Common myeloid progenitor, CD34-positive (primary cell): ENCODE measurements at regions not wholly inside any gene's neighbourhood (a gene's known extent, or its start where the extent isn't known, plus 50 kb on each side); places are given as distances from the start of the nearest gene placed in this dataset.

ENCODE experiments used
- CTCF ChIA-PET: fragments of 350-600 bp; sonication (Branson Sonifier 250); formaldehyde crosslinking; loops from one replicate; lab custom pipeline; 2021; ENCODE audit warnings: antibody characterized with exemption; lab: Charles Lee
- POLR2A ChIA-PET: fragments of 350-600 bp; sonication (Branson Sonifier 250); formaldehyde crosslinking; loops from one replicate; lab custom pipeline; 2021; ENCODE audit warnings: antibody characterized with exemption; lab: Charles Lee
- DNase-seq, 3 donors: peaks; one replicate each; pipeline versions ENCODE4 v3.0.0 to v3.0.0-alpha.2; 2013
- H3K27ac ChIP-seq, 2 experiments: 1 replicate in 1 of 2; 2 replicates in 1 of 2; pipeline ENCODE4 v1.7.0; 2013; ENCODE audit warnings: inconsistent platforms in 2 of 2, low read length in 2 of 2, mild to moderate bottlenecking in 2 of 2, low read depth in 1 of 2, moderate library complexity in 1 of 2; ENCODE audit not compliant: severe bottlenecking in 2 of 2, insufficient read depth in 1 of 2, poor library complexity in 1 of 2
- H3K27me3 ChIP-seq, 5 experiments: replicated peaks in 2 of 5; 1 replicate in 3 of 5; 2 replicates in 2 of 5; pipeline versions ENCODE4 v1.6.1 to v1.7.0; 2013; ENCODE audit warnings: low read length in 4 of 5, mild to moderate bottlenecking in 2 of 5, moderate library complexity in 2 of 5, inconsistent platforms in 1 of 5; ENCODE audit not compliant: insufficient read depth in 5 of 5, control insufficient read depth in 4 of 5
- H3K36me3 ChIP-seq, 4 experiments: 1 replicate in 2 of 4; 2 replicates in 2 of 4; pipeline versions ENCODE4 v1.6.1 to v1.7.0; 2013; ENCODE audit warnings: low read length in 3 of 4, control low read depth in 1 of 4, mild to moderate bottlenecking in 1 of 4; ENCODE audit not compliant: control insufficient read depth in 4 of 4, insufficient read depth in 4 of 4
- H3K4me1 ChIP-seq, 4 experiments: 1 replicate in 3 of 4; 2 replicates in 1 of 4; pipeline versions ENCODE4 v1.6.1 to v1.7.1; 2013; ENCODE audit warnings: low read length in 3 of 4, mild to moderate bottlenecking in 3 of 4, control low read depth in 1 of 4, inconsistent platforms in 1 of 4, moderate library complexity in 1 of 4; ENCODE audit not compliant: control insufficient read depth in 4 of 4, insufficient read depth in 4 of 4; ENCODE audit errors: control extremely low read depth in 1 of 4
- H3K4me3 ChIP-seq, 7 experiments: 1 replicate in 4 of 7; 2 replicates in 3 of 7; pipeline versions ENCODE4 v1.5.1 to v1.7.0; 2013; ENCODE audit warnings: mild to moderate bottlenecking in 7 of 7, low read length in 6 of 7, moderate library complexity in 6 of 7, inconsistent platforms in 2 of 7, low read depth in 2 of 7, control low read depth in 1 of 7; ENCODE audit not compliant: insufficient read depth in 4 of 7, control insufficient read depth in 1 of 7; ENCODE audit errors: extremely low read depth in 1 of 7
- H3K9me3 ChIP-seq, 5 experiments: 1 replicate in 4 of 5; 2 replicates in 1 of 5; pipeline versions ENCODE4 v1.6.1 to v1.7.1; 2013; ENCODE audit warnings: low read length in 4 of 5, mild to moderate bottlenecking in 2 of 5, inconsistent platforms in 1 of 5, low read depth in 1 of 5, moderate library complexity in 1 of 5; ENCODE audit not compliant: control insufficient read depth in 4 of 5, insufficient read depth in 2 of 5; ENCODE audit errors: control extremely low read depth in 1 of 5
- WGBS: methylation state at CpG from one replicate; pipeline ENCODE4 v1.1.5; 2013; ENCODE audit not compliant: insufficient coverage; 5-methylcytosine and 5-hydroxymethylcytosine counted together

DNA sequence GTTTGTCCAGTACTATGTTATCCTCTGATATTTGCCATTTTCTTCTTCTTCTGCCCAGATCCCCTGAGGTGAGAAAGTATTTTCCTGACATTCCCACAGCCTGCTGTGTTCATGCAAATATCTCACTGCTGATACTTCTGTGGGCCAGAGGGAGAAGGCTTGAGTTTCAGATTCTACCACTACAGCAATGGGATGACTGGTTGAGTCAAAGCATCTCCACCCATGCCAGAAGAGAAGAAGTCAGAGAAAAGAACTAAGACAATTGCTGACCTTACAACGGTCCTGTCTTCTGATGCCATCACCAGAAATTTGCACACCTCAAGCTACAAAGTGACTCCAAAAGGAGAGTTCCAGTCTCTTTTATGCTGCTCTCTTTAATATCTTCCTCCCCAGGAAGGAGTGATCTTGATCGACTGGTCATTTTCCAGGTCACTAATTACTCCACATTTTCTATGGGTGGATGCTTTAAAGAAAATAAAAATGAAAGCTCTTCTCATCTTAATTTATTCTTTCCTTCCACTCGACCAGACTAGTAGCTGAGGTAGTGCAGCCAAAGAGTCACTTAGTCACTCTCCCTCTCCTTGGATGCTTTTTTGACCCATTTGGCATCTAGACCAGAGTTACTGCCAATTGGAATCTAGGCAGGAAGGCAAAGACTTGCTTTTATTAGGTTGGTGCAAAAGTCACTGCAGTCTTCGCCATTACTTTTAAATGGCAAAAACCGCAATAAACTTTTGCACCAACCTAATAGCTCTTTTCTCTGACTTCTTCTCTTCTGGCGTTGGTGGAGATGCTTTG lies 195.1 kb downstream of the PTPRC start:
- Histone ChIP-seq H3K9me3 (peaks cover 0 to 3% (median 0%) of the 10 kb centered on the region in 5 experiments), H3K27me3 (no peaks in the 10 kb centered on the region), H3K27ac (no peak overlapping the region), H3K4me3 (no peak overlapping the region), H3K36me3 (peaks cover 0 to 5% (median 3%) of the 10 kb centered on the region in 4 experiments), H3K4me1 (peaks cover 0 to 15% (median 1%) of the 10 kb centered on the region in 4 experiments)
- ChIA-PET CTCF (interaction anchor here (1.2 to 1.4 kb wide), 2 partner anchors 14 to 44 kb away, joined by 3 read pairs; no protein-coding TSS in a partner anchor), POLR2A (interaction anchor here (0.7 kb wide), 1 partner anchor 26 kb away, joined by 3 read pairs; no protein-coding TSS in a partner anchor)
- no peak for DNase-seq
- WGBS, result 90% methylated on average over 3 of the region's 6 CpGs

DNA sequence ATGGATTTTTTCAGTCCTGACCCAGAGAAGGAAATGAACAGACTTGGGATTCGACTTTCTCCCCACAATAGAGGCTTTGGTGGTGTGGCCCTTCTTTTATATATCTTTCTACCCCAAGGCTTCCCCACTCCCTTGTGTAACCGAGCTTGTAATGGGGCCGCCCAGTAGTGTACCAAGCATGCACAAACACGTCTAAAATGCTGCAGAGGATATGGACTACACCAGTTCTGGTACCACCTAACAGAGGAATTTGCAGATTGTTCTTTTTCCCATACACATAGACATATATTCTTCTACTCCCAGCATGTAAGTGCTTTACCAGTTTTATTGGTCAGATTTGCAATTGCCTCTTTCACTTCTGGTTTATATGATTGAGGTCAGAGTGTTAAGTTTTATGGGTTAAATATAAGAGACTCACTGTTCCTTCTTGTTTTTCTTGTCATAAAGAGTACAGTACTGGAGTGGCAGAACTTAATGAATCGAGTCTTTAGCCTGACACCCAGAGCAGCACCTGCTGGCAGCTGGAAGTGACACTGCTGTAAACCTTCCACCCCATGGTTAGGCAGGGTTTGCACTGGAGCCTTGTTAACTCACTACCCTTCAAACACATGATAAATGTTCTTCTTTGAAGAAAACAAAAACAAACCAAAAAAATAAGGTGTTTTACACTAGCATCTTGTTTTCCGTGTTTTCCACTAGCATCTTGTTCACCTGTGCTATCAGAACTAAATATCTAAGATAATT lies 198.6 kb downstream of the PTPRC start:
- ChIA-PET CTCF (no interaction called here), POLR2A (no interaction called here)
- H3K4me1 ChIP-seq, result peaks cover 0 to 15% (median 1%) of the 10 kb centered on the region in 4 experiments
- H3K27me3 ChIP-seq, result no peaks in the 10 kb centered on the region
- DNase-seq, result peak in 2 of 3 donors; percentile 29 to 51
- no peak overlapping the region for H3K4me3 ChIP-seq
- H3K9me3 ChIP-seq, result peaks cover 0 to 3% (median 0%) of the 10 kb centered on the region in 5 experiments
- peaks cover 2 to 19% (median 5%) of the 10 kb centered on the region in 4 experiments for H3K36me3 ChIP-seq
- no peak overlapping the region for H3K27ac ChIP-seq
- 85% methylated on average over 4 of the region's 6 CpGs for WGBS

DNA sequence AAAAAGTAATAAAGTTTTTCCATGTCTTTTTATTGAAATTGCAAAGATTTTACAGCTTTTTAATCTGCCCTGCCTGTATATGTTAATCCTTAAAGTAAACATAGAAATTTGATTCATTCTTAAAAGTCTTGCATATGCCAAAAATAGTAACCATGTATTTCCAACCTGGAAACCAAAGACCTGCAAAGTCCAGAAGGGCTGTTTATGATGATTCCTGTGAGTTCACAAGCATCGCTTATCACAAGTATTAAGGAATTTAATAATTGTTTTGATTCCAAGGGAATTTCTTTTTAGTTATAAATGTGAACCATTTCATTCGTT lies 199.1 kb downstream of the PTPRC start:
- H3K27me3 ChIP-seq, result no peaks in the 10 kb centered on the region
- H3K27ac ChIP-seq, result no peak overlapping the region
- ChIA-PET POLR2A (no interaction called here), CTCF (no interaction called here)
- WGBS, result 100% methylated on average over 1 of the region's 2 CpGs
- H3K9me3 ChIP-seq, result peaks cover 0 to 3% (median 0%) of the 10 kb centered on the region in 5 experiments
- peaks cover 0 to 15% (median 1%) of the 10 kb centered on the region in 4 experiments for H3K4me1 ChIP-seq
- peaks cover 2 to 24% (median 5%) of the 10 kb centered on the region in 4 experiments for H3K36me3 ChIP-seq
- DNase-seq, result no peak
- no peak overlapping the region for H3K4me3 ChIP-seq

DNA sequence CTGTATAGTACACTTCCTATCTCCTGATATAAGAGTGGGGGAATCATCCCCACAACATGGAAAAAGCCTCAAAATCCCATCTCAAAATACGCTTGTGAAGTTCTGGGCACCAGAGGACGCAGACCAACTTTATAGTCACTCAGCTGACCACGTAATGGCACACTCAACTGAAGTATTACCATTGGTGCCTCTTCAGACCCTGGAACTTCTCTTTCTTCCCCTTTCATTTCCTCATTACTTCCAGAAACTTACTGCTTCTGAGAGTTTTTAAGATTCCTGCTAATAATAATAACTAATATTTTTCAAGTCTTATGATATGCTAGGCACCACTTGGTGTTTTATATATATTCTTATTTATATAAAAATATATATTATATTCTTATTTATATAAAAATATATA lies 202.6 kb downstream of the PTPRC start:
- Histone ChIP-seq H3K27ac (no peak overlapping the region), H3K4me1 (peaks cover 0 to 13% (median 1%) of the 10 kb centered on the region in 4 experiments), H3K9me3 (peaks cover 0 to under 1% (median 0%) of the 10 kb centered on the region in 5 experiments), H3K4me3 (no peak overlapping the region), H3K27me3 (no peaks in the 10 kb centered on the region), H3K36me3 (peaks cover 5 to 40% (median 12%) of the 10 kb centered on the region in 4 experiments)
- no peak for DNase-seq
- ChIA-PET CTCF (no interaction called here), POLR2A (no interaction called here)
- 90% methylated on average over 2 of the region's 3 CpGs for WGBS

DNA sequence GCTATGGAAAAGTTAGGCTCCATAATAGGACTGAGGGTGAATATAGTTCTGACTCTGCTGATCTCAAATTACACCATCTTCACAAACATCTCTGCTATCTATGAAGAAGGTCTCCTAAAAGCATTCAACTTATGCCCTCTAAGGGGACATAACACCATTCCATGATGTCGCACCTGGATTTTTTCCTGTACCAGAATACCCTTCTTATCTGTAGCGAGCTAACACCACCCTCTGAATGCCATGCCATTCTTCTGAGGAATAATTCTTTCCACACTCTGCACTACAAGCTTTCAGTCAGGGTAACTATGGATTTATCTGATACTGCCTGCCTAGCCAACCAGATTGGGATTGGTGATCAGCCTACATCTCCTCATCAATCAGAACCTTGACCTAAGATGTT lies 203.8 kb downstream of the PTPRC start:
- POLR2A ChIA-PET, result interaction anchor here (0.6 kb wide), 1 partner anchor 59 kb away, joined by 3 read pairs; no protein-coding TSS in a partner anchor

DNA sequence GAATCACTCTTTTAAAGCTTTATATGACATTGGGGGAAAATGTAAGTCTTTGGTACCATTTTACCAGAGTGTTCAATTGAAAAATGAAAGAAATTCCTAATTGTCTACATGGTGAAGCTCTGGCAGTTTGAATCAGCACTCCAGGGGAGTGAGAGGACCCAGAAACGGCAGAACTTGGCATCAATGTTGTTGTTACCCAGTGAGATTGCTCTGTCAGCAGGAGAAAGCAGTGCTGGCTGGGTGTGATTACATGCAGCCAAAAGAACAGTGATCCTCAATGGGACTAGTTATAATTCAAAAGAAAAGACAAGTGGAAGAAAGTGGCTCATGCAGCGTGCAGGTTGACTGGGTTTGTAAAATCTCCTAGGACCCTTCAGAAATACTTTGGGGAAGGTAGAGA lies 206.4 kb downstream of the PTPRC start:
- DNase-seq, result no peak
- ChIA-PET POLR2A (no interaction called here), CTCF (interaction anchor here (1.9 kb wide), 1 partner anchor 19 kb away, joined by 4 read pairs; no protein-coding TSS in a partner anchor)
- H3K9me3 ChIP-seq, result peaks cover 0 to 3% (median 0%) of the 10 kb centered on the region in 5 experiments
- no peaks in the 10 kb centered on the region for H3K4me1 ChIP-seq
- no peaks in the 10 kb centered on the region for H3K27me3 ChIP-seq
- peaks cover 15 to 63% (median 27%) of the 10 kb centered on the region in 4 experiments for H3K36me3 ChIP-seq
- H3K27ac ChIP-seq, result no peak overlapping the region
- H3K4me3 ChIP-seq, result no peak overlapping the region
- WGBS, result 100% methylated on average over 2 of the region's 2 CpGs

More for the DNA sequence above, 203.8 kb downstream of the PTPRC start:
- no peak for DNase-seq
- peaks cover 7 to 52% (median 19%) of the 10 kb centered on the region in 4 experiments for H3K36me3 ChIP-seq
- 100% methylated on average over 2 of the region's 2 CpGs for WGBS
- no peak overlapping the region for H3K4me3 ChIP-seq
- H3K27ac ChIP-seq, result no peak overlapping the region
- CTCF ChIA-PET, result no interaction called here
- H3K27me3 ChIP-seq, result no peaks in the 10 kb centered on the region
- H3K9me3 ChIP-seq, result peaks cover 0 to 3% (median 0%) of the 10 kb centered on the region in 5 experiments
- peaks cover 0 to 3% (median 1%) of the 10 kb centered on the region in 4 experiments for H3K4me1 ChIP-seq
